CD4-positive, alpha-beta T cell (primary cell): ENCODE measurements at regions not wholly inside any gene's neighbourhood (a gene's known extent, or its start where the extent isn't known, plus 50 kb on each side); places are given as distances from the start of the nearest gene placed in this dataset.

ENCODE experiments used
- ATAC-seq: fragments of 200-7000 bp; cut with Tn5 transposase; one replicate; pipeline ENCODE4 v1.10.0; 2022; ENCODE audit warnings: mild to moderate bottlenecking; ENCODE audit not compliant: poor library complexity
- CTCF ChIA-PET: fragments of 350-600 bp; sonication (Branson Sonifier 250); formaldehyde crosslinking; loops from one replicate; lab custom pipeline; 2021; ENCODE audit warnings: antibody characterized with exemption, inconsistent platforms; lab: Charles Lee
- POLR2A ChIA-PET: fragments of 350-600 bp; sonication (Branson Sonifier 250); formaldehyde crosslinking; loops from one replicate; lab custom pipeline; 2021; ENCODE audit warnings: antibody characterized with exemption, inconsistent platforms; lab: Charles Lee
- DNase-seq, 14 experiments: peaks; one replicate each; pipeline ENCODE4 v3.0.0-alpha.2; 2013 to 2020; ENCODE audit warnings: mixed read lengths in 2 of 14
- H3K27ac ChIP-seq, 2 donors: one replicate each; pipeline versions ENCODE4 v1.5.1 to v1.7.0; 2013; ENCODE audit warnings: low read length in 2 of 2, low read depth in 1 of 2, mild to moderate bottlenecking in 1 of 2
- H3K27me3 ChIP-seq, 2 experiments: 1 replicate in 1 of 2; 2 replicates in 1 of 2; pipeline versions ENCODE4 v1.6.1 to v1.7.0; 2013; ENCODE audit warnings: low read length in 2 of 2, control low read depth in 1 of 2, mild to moderate bottlenecking in 1 of 2, moderate library complexity in 1 of 2; ENCODE audit not compliant: insufficient read depth in 2 of 2, control insufficient read depth in 1 of 2
- H3K36me3 ChIP-seq: one replicate; pipeline ENCODE4 v1.6.1; 2013; ENCODE audit warnings: low read length, control low read depth; ENCODE audit not compliant: insufficient read depth
- H3K4me1 ChIP-seq: one replicate; pipeline ENCODE4 v1.6.1; 2013; ENCODE audit warnings: low read length, control low read depth; ENCODE audit not compliant: insufficient read depth
- H3K4me3 ChIP-seq: one replicate; pipeline ENCODE4 v1.5.1; 2013; ENCODE audit warnings: mild to moderate bottlenecking, low read length, moderate library complexity
- H3K9me3 ChIP-seq, 2 experiments: 1 replicate in 1 of 2; 2 replicates in 1 of 2; pipeline versions ENCODE4 v1.6.1 to v1.7.0; 2013; ENCODE audit warnings: low read length in 2 of 2, mild to moderate bottlenecking in 2 of 2, control low read depth in 1 of 2, moderate library complexity in 1 of 2; ENCODE audit not compliant: control insufficient read depth in 1 of 2, insufficient read depth in 1 of 2
- H3K27ac Mint-ChIP-seq: one replicate; pipeline ENCODE4 v1.8.0; 2020; ENCODE audit warnings: mixed read lengths
- H3K27me3 Mint-ChIP-seq: one replicate; pipeline ENCODE4 v1.8.0; 2021; ENCODE audit warnings: mixed read lengths
- H3K36me3 Mint-ChIP-seq: one replicate; pipeline ENCODE4 v1.8.0; 2021; ENCODE audit warnings: low read depth, mixed read lengths
- H3K4me1 Mint-ChIP-seq: one replicate; pipeline ENCODE4 v1.8.0; 2021; ENCODE audit warnings: low read depth, mixed read lengths
- H3K4me3 Mint-ChIP-seq: one replicate; pipeline ENCODE4 v1.8.0; 2020; ENCODE audit warnings: mild to moderate bottlenecking, mixed read lengths
- H3K9me3 Mint-ChIP-seq: one replicate; pipeline ENCODE4 v1.8.0; 2020; ENCODE audit warnings: mixed read lengths
- CTCF ChIP-seq: fragments of 200-600 bp; IDR thresholded peaks from one replicate; pipeline ENCODE4 v1.8.0; 2022; ENCODE audit warnings: antibody characterized with exemption, mild to moderate bottlenecking
- intact Hi-C, 2 experiments: fragments of 100-400 bp; cut with DNase I in 1 of 2; cut with micrococcal nuclease in 1 of 2; formaldehyde crosslinking; loops; one replicate each; pipeline versions ENCODE4 v1.15.1 to v1.9.0; 2023 to 2025; cut with DNase I, micrococcal nuclease

GRCh38 chr2:217099561-217099960, 239.7 kb upstream of the TNP1 start:
- Histone ChIP-seq H3K4me1 (no peaks in the 10 kb centered on the region), H3K27me3 (peaks cover 0 to 8% of the 10 kb centered on the region in 2 experiments), H3K36me3 (no peaks in the 10 kb centered on the region), H3K27ac (no peak overlapping the region), H3K9me3 (no peaks in the 10 kb centered on the region), H3K4me3 (no peak overlapping the region)
- TF ChIP-seq CTCF: no peak
- ATAC-seq (no peak), DNase-seq (no peak)
- Mint-ChIP-seq H3K9me3 (no peaks in the 10 kb centered on the region), H3K27me3 (no peaks in the 10 kb centered on the region), H3K4me1 (no peaks in the 10 kb centered on the region), H3K4me3 (no peak overlapping the region), H3K27ac (no peak overlapping the region), H3K36me3 (no peaks in the 10 kb centered on the region)
- intact Hi-C loops: no loop called here
- ChIA-PET CTCF (no interaction called here), POLR2A (no interaction called here)

GRCh38 chr2:217098435-217098834, 238.6 kb upstream of the TNP1 start:
- H3K4me3 Mint-ChIP-seq: no peak overlapping the region
- H3K4me1 Mint-ChIP-seq: no peaks in the 10 kb centered on the region
- no peak overlapping the region for H3K27ac ChIP-seq
- H3K9me3 Mint-ChIP-seq: no peaks in the 10 kb centered on the region
- ChIA-PET POLR2A (no interaction called here), CTCF (interaction anchor here (1.4 kb wide), 1 partner anchor 15 kb away, joined by 3 read pairs; no protein-coding TSS in a partner anchor)
- ATAC-seq (no peak), DNase-seq (no peak)
- no peaks in the 10 kb centered on the region for H3K4me1 ChIP-seq
- H3K27me3 Mint-ChIP-seq: peaks cover 4% of the 10 kb centered on the region
- no peaks in the 10 kb centered on the region for H3K9me3 ChIP-seq
- H3K36me3 Mint-ChIP-seq: no peaks in the 10 kb centered on the region
- H3K27ac Mint-ChIP-seq: no peak overlapping the region
- peaks cover 0 to 8% of the 10 kb centered on the region in 2 experiments for H3K27me3 ChIP-seq
- H3K4me3 ChIP-seq: no peak overlapping the region
- no peaks in the 10 kb centered on the region for H3K36me3 ChIP-seq
- intact Hi-C loops: no loop called here
- no peak for TF ChIP-seq CTCF

- no peak for ATAC-seq
- Mint-ChIP-seq H3K27me3 (peaks cover 4% of the 10 kb centered on the region), H3K4me3 (no peak overlapping the region), H3K27ac (no peak overlapping the region), H3K4me1 (no peaks in the 10 kb centered on the region), H3K36me3 (no peaks in the 10 kb centered on the region), H3K9me3 (no peaks in the 10 kb centered on the region)
- intact Hi-C loops: no loop called here
- Histone ChIP-seq H3K27me3 (peaks cover 0 to 8% of the 10 kb centered on the region in 2 experiments), H3K27ac (no peak overlapping the region), H3K4me3 (no peak overlapping the region), H3K9me3 (no peaks in the 10 kb centered on the region), H3K4me1 (no peaks in the 10 kb centered on the region), H3K36me3 (no peaks in the 10 kb centered on the region)
- POLR2A ChIA-PET: no interaction called here
- DNase-seq: no peak
- CTCF ChIA-PET: interaction anchor here (1.4 kb wide), 1 partner anchor 16 kb away, joined by 3 read pairs; no protein-coding TSS in a partner anchor
- TF ChIP-seq CTCF: no peak
These were observed 237.5 kb upstream of the TNP1 start for GRCh38 chr2:217097346-217097745.
